Fibroblast of skin of back (primary cell): ENCODE measurements at regions not wholly inside any gene's neighbourhood (a gene's known extent, or its start where the extent isn't known, plus 50 kb on each side); places are given as distances from the start of the nearest gene placed in this dataset.
A peak's percentile ranks its signal among the peaks of the same experiment; 100 is the strongest.
"Not testable (repeated sequence)": the region's sequence is repeated elsewhere in the genome, so short reads cannot be mapped to it uniquely, and the experiment has no call there.

Source experiments
- DNase-seq: peaks from one replicate; pipeline ENCODE4 v3.0.0-alpha.2; 2013

DNA sequence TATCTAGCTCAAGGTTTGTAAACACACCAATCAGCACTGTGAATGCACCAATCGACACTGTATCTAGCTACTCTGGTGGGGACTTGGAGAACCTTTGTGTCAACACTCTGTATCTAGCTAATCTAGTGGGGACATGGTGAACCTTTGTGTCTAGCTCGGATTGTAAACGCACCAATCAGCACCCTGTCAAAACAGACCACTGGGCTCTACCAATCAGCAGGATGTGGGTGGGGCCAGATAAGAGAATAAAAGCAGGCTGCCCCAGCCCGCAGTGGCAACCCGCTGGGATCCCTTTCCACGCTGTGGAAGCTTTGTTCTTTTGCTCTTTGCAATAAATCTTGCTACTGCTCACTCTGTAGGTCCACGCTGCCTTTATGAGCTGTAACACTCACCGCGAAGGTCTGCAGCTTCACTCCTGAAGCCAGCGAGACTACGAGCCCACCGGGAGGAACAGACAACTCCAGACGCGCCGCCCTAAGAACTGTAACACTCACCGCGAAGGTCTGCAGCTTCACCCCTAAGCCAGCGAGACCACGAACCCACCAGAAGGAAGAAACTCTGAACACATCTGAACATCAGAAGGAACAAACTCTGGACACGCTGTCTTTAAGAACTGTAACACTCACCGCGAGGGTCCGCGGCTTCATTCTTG is 128.5 kb downstream of the MRPL14 start:
- DNase-seq: not testable (repeated sequence)

DNA sequence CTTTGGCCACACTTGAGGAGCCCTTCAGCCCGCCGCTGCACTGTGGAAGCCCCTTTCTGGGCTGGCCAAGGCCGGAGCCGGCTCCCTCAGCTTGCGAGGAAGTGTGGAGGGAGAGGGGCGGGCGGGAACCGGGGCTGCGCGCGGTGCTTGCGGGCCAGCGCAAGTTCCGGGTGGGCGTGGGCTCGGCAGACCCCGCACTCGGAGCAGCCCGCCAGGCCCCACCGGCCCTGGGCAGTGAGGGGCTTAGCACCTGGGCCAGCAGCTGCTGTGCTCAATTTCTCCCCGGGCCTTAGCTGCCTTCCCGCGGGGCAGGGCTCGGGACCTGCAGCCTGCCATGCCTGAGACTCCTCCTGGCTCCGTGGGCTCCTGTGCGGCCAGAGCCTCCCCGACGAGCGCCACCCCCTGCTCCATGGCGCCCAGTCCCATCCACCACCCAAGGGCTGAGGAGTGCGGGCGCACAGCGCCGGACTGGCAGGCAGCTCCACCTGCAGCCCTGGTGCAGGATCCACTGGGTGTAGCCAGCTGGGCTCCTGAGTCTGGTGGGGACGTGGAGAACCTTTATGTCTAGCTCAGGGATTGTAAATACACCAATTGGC is 129.2 kb downstream of the MRPL14 start:
- not testable (repeated sequence) for DNase-seq

DNA sequence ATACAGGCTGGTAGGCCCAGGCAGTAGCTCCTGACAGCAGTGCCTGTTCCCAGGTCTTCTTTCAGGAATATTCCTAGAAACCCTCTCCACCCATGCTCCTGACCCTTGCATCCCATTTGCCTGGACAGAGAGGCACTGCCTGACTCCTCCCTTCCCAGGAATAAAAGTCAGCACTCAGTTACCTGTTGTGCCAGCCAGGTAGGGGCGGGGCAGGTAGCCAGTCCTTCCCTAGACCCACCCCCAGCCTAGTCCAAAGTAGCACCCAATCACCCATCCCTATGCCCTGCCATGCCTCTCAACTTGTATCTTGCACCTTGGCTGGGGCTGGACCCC is 129.9 kb downstream of the MRPL14 start:
- DNase-seq: no peak

DNA sequence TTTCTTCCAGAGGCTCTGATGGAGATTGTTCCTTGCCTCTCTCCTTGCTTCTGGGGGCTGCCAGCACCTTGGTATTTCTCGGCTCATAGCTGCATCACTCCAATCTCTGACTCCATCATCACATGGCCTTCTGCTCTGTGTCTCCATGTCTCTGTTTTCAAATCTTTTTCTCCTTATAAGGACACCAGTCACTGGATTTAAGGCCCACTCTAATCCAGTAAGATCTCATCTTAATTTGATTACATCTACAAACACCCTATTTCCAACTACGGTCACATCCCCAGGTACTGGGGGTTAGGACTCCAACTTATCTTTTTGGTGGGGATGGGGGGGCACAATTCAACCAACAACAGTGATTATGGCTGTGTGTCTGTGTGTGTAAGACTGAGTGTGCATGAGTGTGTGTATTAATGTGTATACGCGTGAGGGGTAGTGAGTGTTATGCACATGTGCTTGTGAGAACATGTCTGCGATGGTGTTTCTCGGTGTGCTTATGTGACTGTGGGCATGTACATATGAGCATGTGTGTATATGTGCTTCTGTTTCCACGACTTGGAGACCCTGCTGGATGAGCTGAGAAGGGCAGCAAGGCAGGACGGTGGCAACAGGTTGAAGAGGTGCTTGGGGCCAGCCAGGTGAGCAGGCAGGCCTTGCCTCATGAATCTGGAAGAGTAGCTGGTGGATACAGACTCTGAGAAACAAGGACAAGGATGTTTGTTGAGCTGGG is 130.5 kb downstream of the MRPL14 start:
- no peak for DNase-seq

DNA sequence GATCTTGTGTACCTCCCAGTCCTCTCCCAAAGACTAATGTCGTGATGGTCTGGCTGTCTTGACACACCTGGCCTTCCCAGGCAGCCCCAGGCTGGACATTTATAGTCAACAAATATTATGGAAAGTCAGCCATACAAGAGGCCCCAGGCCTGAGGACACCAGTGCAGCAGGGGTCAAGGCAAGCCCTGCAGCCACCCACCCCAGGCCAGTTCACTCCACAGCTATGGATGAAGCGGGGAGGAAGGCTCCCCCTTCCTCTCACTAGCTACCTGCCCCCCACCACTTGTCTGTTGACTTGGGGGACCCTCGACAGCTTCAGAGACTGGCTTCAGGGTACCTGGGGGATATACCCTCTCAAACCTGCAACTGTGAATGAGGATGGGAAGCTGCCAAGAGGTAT is 132.1 kb downstream of the MRPL14 start:
- no peak for DNase-seq

DNA sequence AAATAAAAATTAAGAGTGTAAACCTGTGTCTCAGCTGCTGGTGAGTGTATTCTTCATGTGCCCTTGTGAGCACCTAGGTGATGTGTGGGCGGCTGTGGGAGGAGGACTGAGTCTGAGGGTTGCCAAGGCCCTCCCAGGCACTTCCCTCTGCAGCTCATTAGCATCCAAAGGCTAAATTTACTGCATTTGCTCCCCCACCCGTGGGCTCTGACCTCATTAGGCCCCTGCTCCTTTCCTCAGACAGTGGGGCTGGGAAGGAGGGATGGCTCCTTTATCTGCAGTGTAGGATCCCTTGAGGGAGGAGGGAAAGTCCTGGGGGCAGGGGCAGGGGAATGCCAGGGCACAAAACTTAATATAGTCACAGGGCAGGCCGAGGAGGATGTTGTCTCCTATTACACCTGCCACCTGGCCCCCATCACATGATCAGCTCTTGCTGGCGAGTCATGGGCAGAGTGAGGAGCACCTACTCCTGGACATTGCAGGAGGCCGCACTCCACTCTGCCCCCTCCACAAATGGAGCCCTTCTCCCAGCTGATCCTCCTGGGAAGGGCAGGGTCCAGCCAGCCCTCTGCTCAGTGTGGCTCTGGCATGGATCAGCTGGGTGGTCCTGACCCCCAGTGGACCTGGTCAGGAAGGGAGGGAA is 133.2 kb downstream of the MRPL14 start:
- no peak for DNase-seq

DNA sequence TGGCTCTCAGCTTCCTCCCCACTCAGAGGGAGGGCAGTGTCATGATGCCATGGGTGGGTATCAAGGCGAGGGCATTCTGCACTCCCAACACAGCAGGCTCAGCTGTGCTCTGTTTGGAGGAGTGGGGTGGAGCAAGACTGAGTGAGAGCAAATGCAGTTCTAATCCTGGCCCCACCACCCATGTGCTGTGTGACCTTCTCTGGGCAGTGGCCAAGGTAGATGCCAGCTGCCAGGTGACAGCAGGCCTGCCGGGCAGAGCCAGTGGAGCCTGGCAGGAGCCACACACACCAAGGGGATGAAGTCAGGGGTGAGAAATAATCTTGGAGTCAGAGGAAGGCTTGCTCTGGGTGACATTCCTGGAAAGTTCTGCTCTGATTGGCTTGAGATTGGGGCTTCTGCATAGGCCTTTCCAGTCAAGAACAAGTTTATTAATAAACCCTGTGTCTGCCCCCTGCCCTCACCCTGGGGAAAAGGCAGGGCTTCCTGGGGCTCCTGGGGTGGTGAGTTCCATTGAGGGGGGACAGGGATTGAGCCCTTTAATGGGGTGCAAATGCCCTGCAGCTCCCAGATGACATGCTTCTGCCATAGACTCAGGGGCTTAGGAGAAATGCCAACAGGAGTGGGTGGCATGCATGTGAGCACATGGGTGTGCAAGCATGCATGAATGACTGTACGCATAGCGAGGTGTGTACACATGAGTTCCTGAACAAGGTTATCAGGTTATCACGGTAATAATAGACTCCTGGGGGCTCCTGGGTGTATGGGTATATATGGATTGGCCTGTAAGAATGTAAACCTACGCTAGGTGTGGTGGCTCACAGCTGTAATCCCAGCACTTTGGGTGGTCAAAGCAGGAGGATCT is 134.2 kb downstream of the MRPL14 start:
- no peak for DNase-seq

DNA sequence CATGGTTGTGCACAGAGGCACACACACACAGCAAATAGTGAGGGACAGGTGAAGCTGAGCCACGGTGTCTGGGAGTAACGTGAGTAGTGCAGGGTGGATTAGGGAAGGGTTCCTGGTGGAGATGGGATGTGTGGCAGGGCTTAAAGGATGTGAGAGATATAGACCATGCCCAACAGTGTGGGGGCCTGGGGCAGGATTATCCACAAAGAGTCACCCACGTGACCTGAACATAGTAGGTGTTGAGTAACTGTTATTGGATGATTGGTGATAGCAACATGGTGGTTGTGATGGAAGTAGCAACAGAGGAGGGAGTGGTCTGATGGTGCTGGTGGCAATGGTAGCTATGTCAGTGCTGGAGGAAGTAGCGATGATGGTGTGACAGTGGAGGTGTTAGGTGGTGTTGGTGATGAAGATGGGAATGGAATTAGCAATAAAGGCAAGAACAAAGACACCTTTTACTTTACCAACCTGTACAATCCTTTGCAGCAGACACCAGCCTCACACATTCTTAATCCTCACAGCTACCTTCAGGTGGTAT is 135.1 kb downstream of the MRPL14 start:
- no peak for DNase-seq

DNA sequence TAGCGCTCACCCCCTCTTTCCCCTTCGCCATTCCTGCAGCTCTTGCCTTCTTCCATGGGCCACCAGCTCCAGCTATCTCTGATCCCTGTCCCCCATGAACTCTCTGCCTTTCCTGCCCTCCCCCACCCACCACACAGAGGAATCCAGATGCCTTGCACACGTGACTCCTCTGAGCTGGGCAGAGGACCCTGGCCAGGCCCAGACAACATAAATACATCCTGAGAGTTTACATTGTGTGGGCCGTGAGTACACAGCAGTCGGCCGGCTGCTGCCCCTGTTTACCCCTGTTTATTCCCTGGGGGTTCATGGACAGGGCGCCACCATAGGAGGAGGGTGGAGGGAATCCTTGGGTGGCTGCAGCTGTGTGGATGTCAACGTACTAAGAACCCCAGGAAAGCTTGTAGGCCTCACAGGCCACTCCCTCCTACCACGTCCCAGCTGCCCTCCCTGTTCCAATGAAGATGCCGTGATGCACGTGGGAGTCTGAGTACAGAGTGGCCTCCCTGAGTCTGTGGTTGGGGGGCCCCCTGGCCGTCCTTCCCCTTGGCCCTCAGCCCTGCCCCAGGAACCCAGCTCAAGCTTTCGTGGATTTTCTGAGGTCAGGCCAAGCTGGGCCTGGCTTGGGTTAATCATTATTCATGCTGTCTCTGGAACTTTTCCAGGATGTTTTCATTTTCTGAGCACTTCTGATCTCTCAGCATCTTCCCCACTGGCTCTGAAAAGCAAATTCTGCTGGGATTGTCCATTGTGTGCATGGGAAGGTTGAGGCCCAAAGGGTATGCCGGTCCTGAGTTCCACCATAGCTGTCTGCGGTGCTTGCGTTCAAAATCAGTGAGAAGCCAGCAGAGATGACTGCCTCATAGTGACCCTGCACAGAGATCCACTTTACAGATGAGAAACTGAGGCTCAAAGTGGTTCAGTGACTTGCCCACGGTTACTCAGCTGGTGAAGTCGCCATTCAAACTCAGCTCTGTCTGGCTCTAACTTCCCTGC is 136.3 kb downstream of the MRPL14 start:
- peak; percentile 74 for DNase-seq

DNA sequence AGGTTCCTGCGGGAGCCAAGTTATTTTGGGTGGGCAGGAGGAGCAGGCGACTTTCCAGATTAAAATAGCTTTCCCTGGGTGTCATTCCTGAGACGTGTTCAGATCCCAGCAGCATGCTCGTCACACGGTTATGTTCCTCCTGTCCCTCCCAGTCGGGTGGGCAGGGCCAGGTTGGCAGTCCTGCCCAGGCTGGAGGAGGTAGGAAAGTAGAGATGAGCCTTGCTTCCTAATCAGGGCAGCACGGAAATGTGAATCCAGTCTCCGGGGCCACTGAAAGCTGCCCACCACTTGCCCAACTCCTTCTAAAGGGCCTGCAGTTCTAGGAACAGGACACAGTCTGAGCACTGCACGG is 137.0 kb downstream of the MRPL14 start:
- DNase-seq: peak; percentile 65

DNA sequence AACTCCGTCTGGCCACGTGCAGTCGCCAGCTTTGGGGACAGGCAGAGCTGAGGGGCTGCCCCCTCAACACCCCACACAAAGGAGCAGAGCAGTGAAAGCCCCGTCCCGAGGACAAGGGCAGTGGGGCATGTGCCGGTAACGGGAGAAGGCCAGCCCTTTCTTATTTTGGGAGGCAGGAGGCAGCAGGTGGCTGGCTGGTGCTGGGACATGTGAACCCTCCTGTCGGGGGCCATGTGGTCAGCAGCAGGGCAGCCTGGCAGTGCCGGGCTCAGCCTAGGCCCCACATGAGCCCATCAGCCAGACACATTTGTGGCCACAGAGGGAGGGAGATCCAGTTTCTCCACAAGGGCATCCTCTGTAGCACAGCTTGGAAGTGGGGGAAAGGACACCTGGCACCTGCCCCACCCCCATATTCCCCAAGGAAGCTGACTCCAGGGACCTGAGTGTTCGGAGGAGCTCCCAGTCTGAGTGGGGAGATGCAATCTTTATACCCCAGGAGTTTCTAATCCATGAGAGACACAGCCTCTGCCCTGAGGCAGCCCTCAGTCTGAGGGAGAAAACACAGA is 137.6 kb downstream of the MRPL14 start:
- DNase-seq: no peak

DNA sequence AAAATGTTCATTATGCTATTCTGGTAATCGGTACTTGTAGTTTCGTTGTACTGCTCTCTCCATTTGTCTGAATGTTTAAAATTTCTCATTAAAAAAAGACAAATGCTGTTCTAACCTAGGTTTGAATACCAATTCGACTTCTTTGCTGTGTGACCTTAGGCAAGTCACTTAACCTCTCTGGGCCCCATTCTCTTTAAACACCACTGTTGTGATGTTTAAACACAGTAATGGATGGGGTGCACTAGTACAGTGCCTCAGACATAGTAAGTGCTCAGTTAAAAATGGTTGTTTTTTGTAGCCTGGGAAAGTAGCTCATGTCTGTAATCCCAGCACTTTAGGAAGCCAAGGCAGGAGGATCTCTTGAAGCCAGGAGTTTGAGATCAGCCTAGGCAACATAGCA is 138.5 kb downstream of the MRPL14 start:
- DNase-seq: no peak

DNA sequence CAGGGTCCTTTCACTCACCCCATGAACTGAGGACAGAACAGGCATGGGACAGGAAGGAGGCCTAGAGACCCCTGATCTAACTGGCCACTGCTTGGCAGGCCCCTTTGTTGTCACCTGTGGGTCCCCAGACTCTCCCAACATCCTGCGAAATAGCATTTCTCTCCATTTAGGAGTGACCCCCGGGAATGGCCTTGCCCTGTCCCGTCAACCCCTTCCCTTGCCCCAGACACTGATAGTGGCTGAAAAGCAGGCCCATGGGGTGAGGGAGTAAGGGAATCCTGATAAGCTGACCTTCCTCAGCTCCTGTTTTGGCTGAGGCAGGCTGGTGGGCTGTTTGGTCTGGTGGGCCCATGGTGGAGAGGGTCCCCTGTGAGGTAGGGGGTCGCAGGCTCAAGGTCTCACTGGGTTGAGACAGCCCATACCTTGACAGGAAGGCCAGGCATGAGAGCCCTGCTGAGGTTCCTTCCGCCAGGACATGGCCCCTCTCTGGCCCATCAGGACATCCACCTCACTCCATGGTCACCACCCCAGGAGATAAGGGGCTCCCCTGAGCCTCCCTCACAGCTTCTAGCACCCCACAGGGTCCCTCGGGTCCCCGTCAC is 139.3 kb downstream of the MRPL14 start:
- DNase-seq: no peak

DNA sequence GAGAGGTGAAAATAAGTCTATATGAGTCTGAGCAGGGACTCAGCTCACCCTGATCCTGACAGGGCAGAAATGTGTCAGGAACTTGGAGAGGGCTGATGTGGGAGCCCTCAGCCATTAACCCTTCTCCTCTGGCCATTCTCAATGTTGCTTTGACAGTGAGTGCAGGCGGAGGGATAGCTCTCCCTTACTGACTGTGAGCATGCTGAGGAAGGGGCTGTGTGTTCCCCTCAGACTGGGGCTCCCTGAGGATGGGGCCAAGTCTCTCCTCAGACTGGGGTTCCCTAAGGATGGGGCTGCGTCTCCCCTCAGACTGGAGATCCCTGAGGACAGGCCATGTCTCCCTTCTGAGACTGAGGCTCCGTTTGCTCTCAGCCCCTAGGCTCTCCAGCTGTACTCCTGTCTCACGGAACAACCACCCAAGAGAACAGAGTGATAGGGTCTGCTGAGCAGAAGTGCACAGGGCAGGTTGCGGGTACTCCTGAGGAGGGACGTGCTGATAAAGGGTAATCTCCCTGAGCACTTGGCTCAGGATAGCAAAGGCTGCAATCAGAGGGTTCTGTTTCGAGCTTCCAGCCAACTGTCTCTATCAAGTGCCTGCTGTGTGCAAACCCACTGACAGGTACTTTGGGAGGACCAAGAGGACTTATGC is 141.0 kb downstream of the MRPL14 start:
- DNase-seq: no peak

DNA sequence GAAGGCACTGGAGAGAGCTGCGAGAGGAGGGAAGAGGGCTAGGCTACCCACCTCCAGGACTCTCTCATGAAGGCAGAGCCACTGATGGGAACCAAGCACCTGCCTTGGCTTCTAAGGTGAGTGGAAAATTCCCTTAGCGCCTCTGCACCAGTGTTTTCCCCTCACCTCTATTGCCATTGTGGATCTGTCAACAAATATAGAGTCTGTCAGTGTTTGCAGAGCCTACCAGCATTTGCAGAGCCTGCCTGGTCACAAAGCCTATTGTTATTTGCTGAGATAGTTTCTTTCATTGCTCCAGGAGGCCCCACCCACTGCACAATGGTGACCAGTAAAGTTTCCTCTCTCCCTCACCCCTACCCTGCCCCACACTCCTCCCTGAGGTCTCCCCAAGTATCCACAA is 141.9 kb downstream of the MRPL14 start:
- no peak for DNase-seq

DNA sequence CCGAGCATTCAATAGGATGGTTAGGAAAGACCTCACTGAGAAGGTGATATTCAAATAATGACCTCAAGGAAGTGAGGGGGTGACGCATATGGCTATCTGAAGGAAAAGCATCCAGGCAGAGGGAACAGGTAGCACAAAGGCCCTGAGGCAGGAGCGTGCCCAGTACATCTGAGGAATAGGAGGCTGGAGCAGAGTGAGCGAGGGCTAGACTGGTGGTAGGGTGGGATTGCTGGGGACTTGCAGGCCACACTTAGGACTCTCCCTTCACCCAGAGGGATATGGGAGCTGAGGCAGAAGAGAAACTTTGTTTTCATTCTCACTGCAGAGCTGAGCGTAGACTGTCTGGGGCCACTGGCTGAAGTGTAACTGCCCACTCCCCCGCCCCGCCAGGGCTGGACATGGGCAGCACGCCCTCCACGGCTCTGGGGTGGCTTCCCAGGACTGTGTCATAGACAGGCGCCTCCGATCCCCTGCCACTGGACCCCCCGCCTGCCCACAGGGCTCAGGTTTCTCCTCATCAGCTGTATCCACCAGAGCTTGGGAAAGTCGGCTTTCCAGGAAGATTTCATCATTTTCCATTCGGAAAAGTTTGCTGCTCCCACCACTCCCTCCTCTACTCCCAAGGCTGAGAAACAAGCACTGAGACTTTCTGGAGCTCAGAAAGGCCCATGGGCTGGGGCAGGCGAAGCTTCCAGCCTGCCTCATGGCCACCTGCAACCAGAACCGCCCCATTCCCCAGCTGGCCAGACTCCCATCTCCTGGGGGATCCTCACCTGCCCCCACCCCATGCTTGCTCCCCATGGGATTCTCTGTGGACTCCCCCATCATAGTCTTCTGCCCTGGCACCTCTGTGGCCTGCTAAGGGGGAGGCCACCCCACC is 142.6 kb downstream of the MRPL14 start:
- DNase-seq: no peak

DNA sequence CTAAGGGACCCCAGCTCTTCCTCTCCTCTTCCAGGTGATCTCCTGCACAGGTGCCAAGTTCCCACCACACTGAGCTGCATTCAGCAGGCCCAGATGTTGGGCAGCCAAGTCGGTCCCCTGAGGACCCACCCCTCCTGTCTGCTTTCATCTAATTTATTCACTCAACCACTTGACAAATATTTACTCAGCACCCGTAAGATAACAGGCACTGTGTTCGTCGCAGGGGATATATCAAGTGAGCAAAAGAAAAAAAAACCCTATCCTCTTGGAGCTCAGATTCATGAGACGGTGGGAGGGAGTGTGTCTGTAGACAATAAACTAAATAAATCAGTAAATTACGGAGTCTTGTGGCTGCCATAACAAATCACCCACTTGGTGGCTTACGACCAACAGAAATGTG is 143.6 kb downstream of the MRPL14 start:
- no peak for DNase-seq

DNA sequence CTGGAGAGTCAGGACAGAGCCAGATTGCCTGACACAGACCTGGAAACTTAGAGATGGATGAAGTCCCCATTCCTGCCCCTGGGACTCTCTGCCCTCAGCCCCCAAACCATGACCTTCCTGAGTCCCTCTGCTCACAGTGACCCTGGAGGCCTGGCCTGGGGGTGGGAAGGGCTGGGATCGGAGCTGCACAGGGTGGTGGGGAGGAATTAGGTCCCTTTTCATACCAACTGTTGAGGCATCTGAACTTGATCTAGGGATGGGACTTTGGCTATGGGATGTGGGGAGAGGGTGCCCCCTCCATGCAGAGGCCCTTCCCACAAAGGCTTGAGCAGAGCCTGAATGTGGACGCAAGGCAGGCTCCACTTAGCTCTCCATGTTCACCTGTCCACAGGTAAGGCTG is 144.1 kb downstream of the MRPL14 start:
- no peak for DNase-seq

DNA sequence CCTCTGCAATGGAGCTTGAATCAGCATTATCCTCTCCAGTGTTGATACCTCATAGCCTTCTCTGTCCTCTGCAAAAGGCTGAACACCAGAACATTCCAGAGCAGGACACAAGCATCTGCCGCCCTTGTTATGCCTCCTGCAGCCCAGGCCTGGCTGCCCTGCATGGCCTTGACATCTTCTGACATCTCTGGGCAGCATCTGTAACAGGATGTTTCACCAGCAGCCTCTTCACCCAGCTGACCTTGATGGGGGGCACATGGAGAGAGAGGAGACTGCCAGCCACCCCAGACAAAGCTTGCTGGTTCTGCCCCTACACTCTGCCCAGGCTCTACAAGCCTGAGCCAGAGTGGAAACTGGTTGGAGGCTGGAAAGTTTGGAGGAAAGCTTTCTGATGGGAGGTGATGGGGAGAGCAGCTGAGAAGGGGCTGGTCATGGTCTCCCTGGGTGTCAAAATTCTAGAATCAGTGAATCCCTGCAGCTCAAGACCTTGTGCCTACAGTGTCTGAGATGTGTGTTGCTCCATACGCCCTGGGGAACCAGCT is 145.1 kb downstream of the MRPL14 start:
- no peak for DNase-seq
